ENCODE measurements at regions not wholly inside any gene's neighbourhood (a gene's known extent, or its start where the extent isn't known, plus 50 kb on each side); places are given as distances from the start of the nearest gene placed in this dataset.

DNA sequence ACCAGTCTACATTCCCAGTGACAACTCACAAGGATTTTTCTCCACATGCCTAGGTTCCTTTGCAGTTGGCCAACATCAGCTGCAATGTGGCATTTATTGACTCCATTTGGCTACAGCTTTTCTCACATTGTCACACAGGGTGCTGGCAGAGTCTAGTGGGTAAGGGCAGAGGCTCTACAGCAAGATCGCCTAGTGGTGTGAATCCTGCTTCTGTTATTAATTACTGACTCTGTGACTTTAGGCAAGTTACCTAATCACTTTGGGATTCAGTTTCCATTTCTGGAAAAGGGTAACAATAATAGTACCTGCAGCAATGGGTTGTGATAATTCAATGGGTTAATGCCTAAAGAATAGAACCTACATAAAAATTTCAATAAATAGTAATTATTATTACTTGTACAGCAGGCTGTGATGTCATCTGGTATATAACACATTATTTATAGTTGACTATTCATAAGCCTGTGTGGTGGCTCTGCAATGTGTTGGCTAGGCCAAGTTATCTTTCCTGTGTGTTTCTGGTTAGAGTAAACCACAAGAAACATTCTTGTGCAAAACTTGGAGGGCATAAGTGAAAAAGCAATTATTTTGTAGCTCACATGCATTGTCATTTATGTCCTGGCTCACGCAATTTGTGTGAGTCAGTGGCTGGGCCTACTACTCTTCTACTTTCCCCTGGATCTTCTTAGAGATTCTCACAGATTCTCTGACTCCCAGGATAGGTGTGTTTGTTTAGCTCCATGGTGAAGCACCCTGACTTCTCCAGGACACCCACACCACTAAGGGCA, 59.5 kb downstream of the PTGS2 start:
- Histone ChIP-seq H3K79me2 (ENCODE audit: insufficient read depth, low read depth) (no peaks in the 10 kb centered on the region), H3K4me1 (ENCODE audit: low read depth, poor library complexity, severe bottlenecking) (peaks cover 40% of the 10 kb centered on the region), H4K20me1 (ENCODE audit: insufficient read depth) (no peaks in the 10 kb centered on the region), H3K9ac (no peak overlapping the region), H3K4me3 (IDR thresholded peaks at IDR 0.05; ENCODE audit: insufficient read depth, low read depth, low read length) (no peak overlapping the region), H3K27ac (no peak overlapping the region), H2AFZ (ENCODE audit: low read depth) (no peak overlapping the region), H3K4me2 (peak overlapping the region; percentile 45; the same call in 1 of the 2 replicates), H3K36me3 (ENCODE audit: insufficient read depth) (no peaks in the 10 kb centered on the region), H3K27me3 (ENCODE audit: insufficient read depth, low read depth) (no peaks in the 10 kb centered on the region)
- TF ChIP-seq CTCF (conservative IDR thresholded peaks at IDR 0.05; ENCODE audit: low read depth, low read length), result no peak

DNA sequence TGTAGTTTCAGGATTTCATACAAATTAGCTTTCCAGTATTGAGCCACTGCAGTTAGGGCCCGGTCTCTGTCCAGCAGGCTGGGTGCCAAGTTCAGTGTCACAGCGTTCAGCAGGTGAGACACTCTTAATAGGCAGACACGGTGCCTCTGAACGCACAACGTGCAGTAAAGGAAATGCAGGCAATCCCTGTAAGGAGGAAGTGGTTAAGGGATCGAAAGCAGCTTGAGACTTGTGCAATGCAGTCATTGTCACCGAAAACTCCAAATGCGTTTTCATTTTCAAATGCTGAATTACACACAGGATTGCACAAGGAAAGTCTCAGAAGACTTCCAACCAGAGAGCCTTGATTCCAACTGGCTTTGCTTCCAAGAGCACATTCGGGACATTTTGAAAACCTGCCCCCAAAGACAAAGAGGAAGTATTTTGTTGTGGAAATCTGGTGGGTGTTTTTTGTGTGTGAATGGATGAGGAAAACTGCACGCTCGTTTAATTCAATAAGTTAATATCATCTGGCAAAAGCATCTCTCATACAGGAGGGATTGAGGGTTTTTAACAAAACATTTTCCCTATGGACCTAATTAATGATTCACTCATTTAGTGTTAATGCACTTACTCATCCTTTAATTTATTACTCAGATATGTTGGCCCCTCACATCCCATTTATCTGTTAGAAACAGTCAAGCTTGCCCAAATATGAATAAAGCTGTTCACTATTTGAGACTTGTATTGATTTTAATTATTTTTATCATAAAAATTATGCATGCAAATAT, 61.6 kb downstream of the PTGS2 start:
- no peak overlapping the region for H3K27ac ChIP-seq
- no peak for TF ChIP-seq CTCF (conservative IDR thresholded peaks at IDR 0.05; ENCODE audit: low read depth, low read length)

DNA sequence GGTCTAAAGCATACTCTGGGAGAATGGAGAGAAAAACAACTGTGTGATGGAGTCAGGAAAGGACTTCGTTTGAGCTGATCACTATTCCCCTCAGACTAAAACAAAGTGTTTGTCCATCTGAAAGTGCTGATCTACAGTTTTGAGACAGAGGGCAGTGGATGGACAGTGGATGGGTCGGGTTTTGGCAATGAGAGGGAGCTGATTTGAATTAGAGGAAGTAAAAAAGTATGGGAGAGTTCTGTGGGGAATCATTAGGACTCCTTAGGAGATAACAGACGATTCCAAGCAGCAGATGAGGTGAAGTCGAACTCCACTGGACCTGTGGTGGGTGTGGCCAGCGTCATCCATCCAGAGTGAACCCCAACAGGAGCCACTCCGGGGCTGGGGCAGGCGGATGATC, 62.3 kb downstream of the PTGS2 start:
- H3K4me2 ChIP-seq, result peak overlapping the region; percentile 83
- peaks cover 56% of the 10 kb centered on the region for H3K4me1 ChIP-seq (ENCODE audit: low read depth, poor library complexity, severe bottlenecking)
- TF ChIP-seq CTCF (conservative IDR thresholded peaks at IDR 0.05; ENCODE audit: low read depth, low read length), result no peak

More for the DNA sequence above, 61.6 kb downstream of the PTGS2 start:
- H3K9ac ChIP-seq, result no peak overlapping the region; the same call in 1 of the 2 replicates
- H2AFZ ChIP-seq (ENCODE audit: low read depth), result peak overlapping the region; percentile 23; the same call in 1 of the 2 replicates
- peak overlapping the region; percentile 79 for H3K4me3 ChIP-seq (IDR thresholded peaks at IDR 0.05; ENCODE audit: insufficient read depth, low read depth, low read length)
- H3K27me3 ChIP-seq (ENCODE audit: insufficient read depth, low read depth), result no peaks in the 10 kb centered on the region
- peak overlapping the region; percentile 83 for H3K4me2 ChIP-seq
- H3K79me2 ChIP-seq (ENCODE audit: insufficient read depth, low read depth), result no peaks in the 10 kb centered on the region
- no peaks in the 10 kb centered on the region for H3K36me3 ChIP-seq (ENCODE audit: insufficient read depth)
- peaks cover 56% of the 10 kb centered on the region for H3K4me1 ChIP-seq (ENCODE audit: low read depth, poor library complexity, severe bottlenecking)
- no peaks in the 10 kb centered on the region for H4K20me1 ChIP-seq (ENCODE audit: insufficient read depth)

DNA sequence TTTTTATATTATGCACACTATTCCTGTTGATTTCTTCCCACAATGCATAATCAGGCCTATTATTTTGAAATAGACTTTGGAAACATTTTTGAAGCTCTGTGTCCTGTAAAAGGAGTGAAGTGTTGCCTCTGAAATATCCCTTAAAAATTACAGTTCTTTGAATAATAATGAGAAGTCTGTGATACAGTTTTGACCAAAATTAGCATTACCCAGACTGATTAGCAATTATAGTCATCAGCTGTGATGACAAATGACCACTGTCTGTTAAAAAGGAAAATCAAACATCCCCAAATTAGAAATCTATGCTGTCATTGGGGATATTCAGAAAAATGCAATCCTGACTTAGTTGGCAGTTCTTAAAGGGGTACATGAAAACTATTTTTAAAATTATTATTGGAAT, 63.7 kb downstream of the PTGS2 start:
- no peaks in the 10 kb centered on the region for H3K79me2 ChIP-seq (ENCODE audit: insufficient read depth, low read depth)
- no peak overlapping the region for H2AFZ ChIP-seq (ENCODE audit: low read depth)
- no peak overlapping the region for H3K4me3 ChIP-seq (IDR thresholded peaks at IDR 0.05; ENCODE audit: insufficient read depth, low read depth, low read length)
- H3K36me3 ChIP-seq (ENCODE audit: insufficient read depth), result no peaks in the 10 kb centered on the region
- H3K4me2 ChIP-seq, result no peak overlapping the region
- TF ChIP-seq CTCF (conservative IDR thresholded peaks at IDR 0.05; ENCODE audit: low read depth, low read length), result no peak
- H4K20me1 ChIP-seq (ENCODE audit: insufficient read depth), result no peaks in the 10 kb centered on the region
- H3K27ac ChIP-seq, result no peak overlapping the region
- H3K27me3 ChIP-seq (ENCODE audit: insufficient read depth, low read depth), result no peaks in the 10 kb centered on the region
- no peak overlapping the region for H3K9ac ChIP-seq
- H3K4me1 ChIP-seq (ENCODE audit: low read depth, poor library complexity, severe bottlenecking), result peaks cover 53% of the 10 kb centered on the region

More for the DNA sequence above, 62.3 kb downstream of the PTGS2 start:
- Histone ChIP-seq H4K20me1 (ENCODE audit: insufficient read depth) (no peaks in the 10 kb centered on the region), H3K4me3 (IDR thresholded peaks at IDR 0.05; ENCODE audit: insufficient read depth, low read depth, low read length) (peak overlapping the region; percentile 79), H3K9ac (no peak overlapping the region), H3K36me3 (ENCODE audit: insufficient read depth) (no peaks in the 10 kb centered on the region), H3K27me3 (ENCODE audit: insufficient read depth, low read depth) (no peaks in the 10 kb centered on the region), H3K27ac (no peak overlapping the region), H2AFZ (ENCODE audit: low read depth) (no peak overlapping the region), H3K79me2 (ENCODE audit: insufficient read depth, low read depth) (no peaks in the 10 kb centered on the region)

Data from KMS-11 (cell line).